Dendritic cell treated with granulocyte-macrophage colony-stimulating factor and Interleukin-4, amounts not matched to agents 40 ng/mL and 50 ng/mL, for 4 days (primary cell): ENCODE measurements at regions not wholly inside any gene's neighbourhood (a gene's known extent, or its start where the extent isn't known, plus 50 kb on each side); places are given as distances from the start of the nearest gene placed in this dataset.
"Not testable (repeated sequence)": the region's sequence is repeated elsewhere in the genome, so short reads cannot be mapped to it uniquely, and the experiment has no call there.

Source experiments
- H3K27ac Mint-ChIP-seq: one replicate; pipeline ENCODE4 v1.8.0; 2022; ENCODE audit warnings: mild to moderate bottlenecking, mixed read lengths
- H3K27me3 Mint-ChIP-seq: one replicate; pipeline ENCODE4 v1.8.0; 2022; ENCODE audit warnings: mild to moderate bottlenecking, mixed read lengths
- H3K36me3 Mint-ChIP-seq: one replicate; pipeline ENCODE4 v1.8.0; 2022; ENCODE audit warnings: low read depth, mixed read lengths
- H3K4me1 Mint-ChIP-seq: one replicate; pipeline ENCODE4 v1.8.0; 2022; ENCODE audit warnings: low read depth, mixed read lengths
- H3K4me3 Mint-ChIP-seq: one replicate; pipeline ENCODE4 v1.8.0; 2022; ENCODE audit warnings: mild to moderate bottlenecking, moderate library complexity, mixed read lengths
- H3K9me3 Mint-ChIP-seq: one replicate; pipeline ENCODE4 v1.8.0; 2022; ENCODE audit warnings: mixed read lengths
- intact Hi-C: fragments of 100-400 bp; cut with micrococcal nuclease; formaldehyde crosslinking; loops from one replicate; pipeline ENCODE4 v1.15.0; 2022

DNA sequence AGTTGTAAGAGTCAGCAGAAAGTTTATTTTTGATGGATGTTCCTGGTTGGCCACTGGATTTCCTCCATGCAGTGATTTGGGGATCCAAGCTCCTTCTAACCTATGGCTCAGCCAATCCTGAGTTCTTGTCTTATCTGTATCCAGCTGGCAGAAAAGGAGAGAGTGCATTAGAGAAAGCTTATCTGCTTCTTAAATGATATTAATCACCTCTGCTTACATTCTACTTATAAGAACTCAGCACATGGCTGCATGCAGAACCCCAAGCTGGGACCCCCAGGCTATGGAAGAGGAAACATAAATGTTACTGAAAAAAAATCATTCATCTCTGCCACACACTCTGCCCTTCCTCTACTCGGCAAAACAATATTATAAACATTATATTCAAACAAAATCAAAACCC is 739.8 kb upstream of the AUTS2 start:
- Mint-ChIP-seq H3K4me3 (no peak overlapping the region), H3K9me3 (peaks cover 77% of the 10 kb centered on the region)

DNA sequence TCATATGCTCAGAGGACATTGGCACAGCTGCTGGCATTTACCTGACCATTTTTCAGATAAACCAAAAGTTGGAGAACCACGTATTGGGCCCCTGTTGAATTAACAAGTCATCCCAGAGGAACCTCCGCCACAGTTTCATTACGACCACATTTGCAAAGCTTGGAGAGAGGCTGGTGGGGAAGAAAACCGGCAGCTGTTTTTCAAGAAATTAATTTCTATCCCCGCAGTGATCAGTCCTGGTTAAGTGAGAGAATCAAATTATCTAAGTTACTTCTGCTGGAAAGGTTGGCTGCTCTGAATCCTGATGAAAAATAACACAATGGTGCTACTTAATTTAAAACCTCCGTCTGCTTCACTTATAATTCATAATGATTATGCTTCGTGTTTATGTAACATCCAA is 737.1 kb upstream of the AUTS2 start:
- H3K9me3 Mint-ChIP-seq: peaks cover 77% of the 10 kb centered on the region
- intact Hi-C loops: no loop called here
- H3K36me3 Mint-ChIP-seq: no peaks in the 10 kb centered on the region
- no peaks in the 10 kb centered on the region for H3K4me1 Mint-ChIP-seq
- H3K27ac Mint-ChIP-seq: no peak overlapping the region
- no peaks in the 10 kb centered on the region for H3K27me3 Mint-ChIP-seq
- no peak overlapping the region for H3K4me3 Mint-ChIP-seq

More for the DNA sequence above, 739.8 kb upstream of the AUTS2 start:
- Mint-ChIP-seq H3K27ac (no peak overlapping the region), H3K36me3 (no peaks in the 10 kb centered on the region), H3K4me1 (no peaks in the 10 kb centered on the region), H3K27me3 (no peaks in the 10 kb centered on the region)
- intact Hi-C loops: no loop called here

DNA sequence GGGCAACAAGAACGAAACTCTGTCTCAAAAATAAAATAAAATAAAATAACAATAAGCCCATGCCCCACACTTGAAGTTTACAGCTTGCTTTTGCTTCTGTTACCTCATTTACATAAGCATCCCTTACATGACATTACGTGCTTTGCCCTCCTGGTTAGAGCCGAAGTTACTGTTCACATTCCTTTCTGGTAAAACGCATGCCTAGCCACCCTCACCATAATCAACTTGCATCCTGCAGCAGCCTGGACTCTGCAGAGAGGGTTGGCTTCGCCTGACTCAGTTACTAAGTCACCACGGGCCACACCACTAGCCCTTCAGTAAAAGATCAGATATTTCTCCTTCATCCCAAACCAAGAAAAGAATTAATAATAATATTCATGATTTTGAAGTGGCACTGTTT is 736.0 kb upstream of the AUTS2 start:
- Mint-ChIP-seq H3K36me3 (no peaks in the 10 kb centered on the region), H3K9me3 (peaks cover 81% of the 10 kb centered on the region), H3K27me3 (no peaks in the 10 kb centered on the region), H3K4me3 (no peak overlapping the region), H3K27ac (no peak overlapping the region), H3K4me1 (no peaks in the 10 kb centered on the region)
- intact Hi-C loops: no loop called here

DNA sequence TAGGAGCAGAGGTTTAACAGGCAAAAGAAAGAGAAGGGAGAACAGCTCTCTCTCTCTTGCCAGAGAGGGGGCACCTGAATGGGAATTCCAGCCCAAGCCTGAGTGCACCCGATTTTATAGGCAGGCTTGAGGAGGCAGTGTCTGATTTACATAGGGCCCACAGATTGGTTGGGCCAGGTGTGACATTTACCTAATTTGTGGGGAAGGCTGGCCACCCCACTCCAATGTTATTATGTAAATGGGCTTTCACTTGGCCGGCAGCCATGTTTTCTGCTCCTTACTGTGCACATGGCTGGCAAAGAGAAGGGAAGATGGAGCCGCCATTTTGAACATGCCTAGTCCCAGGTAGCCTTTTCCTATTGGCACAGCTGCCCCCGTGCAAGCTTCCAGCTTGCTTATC is 735.5 kb upstream of the AUTS2 start:
- Mint-ChIP-seq H3K36me3 (no peaks in the 10 kb centered on the region), H3K27ac (no peak overlapping the region), H3K4me3 (no peak overlapping the region), H3K27me3 (no peaks in the 10 kb centered on the region), H3K9me3 (peaks cover 81% of the 10 kb centered on the region), H3K4me1 (no peaks in the 10 kb centered on the region)
- intact Hi-C loops: no loop called here

DNA sequence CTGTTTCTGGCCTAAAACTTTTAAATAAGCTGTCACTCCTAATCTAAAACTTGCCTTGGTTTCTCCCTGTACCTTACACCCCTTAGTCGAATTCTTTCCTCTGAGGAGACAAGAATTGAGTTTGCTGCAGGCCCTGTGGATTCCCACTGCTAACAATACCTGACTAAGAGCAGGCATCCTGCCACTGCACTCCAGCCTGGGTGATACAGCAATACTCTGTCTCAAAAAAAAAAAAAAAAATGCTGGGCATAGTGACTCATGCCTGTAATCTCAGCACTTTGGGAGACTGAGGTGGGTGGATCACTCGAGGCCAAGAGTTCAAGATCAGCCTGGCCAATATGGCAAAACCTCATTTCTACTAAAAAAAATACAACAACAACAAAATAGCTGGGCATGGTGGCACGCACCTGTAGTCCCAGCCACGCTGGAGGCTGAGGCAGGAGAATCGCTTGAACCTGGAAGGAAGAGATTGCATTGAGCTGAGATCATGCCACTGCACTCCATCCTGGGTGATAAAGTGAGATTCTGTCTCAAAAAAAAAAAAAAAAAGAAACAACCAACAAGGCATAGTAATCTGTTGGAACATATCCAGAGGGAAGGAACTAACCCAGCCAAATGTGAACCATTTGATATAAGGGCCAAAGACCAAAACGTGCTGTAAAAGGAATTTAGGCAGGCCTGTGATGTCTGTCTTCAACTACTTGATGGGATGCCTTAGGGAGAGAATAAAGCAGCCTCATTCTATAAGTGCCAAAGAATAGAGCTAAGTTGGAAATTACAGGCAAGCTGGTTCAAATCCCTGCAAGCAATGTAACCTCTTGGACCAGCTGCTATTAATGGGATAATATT is 732.7 kb upstream of the AUTS2 start:
- H3K27me3 Mint-ChIP-seq: no peaks in the 10 kb centered on the region
- H3K36me3 Mint-ChIP-seq: no peaks in the 10 kb centered on the region
- no peak overlapping the region for H3K4me3 Mint-ChIP-seq
- no peaks in the 10 kb centered on the region for H3K4me1 Mint-ChIP-seq
- H3K9me3 Mint-ChIP-seq: peaks cover 79% of the 10 kb centered on the region
- H3K27ac Mint-ChIP-seq: no peak overlapping the region
- intact Hi-C loops: no loop called here

DNA sequence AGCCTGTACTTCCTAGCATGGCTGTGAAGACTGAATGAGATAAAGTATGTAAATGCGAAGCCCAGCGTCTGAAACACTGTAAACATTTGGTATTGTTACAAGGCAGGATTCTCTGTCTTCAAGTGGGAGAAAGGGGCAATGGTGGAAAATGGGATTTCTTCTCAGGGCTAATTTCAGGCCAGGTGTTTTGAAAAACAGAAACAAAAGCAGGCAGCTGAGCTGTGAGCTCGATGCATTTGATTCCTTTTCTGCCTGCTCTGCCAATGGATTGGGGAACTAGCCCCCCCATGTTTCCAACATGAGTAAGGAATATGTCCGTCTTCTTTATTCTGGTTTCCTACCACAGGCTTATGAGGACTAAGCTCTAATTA is 732.1 kb upstream of the AUTS2 start:
- Mint-ChIP-seq H3K4me1 (no peaks in the 10 kb centered on the region), H3K36me3 (no peaks in the 10 kb centered on the region), H3K27me3 (no peaks in the 10 kb centered on the region), H3K9me3 (peaks cover 79% of the 10 kb centered on the region), H3K27ac (no peak overlapping the region), H3K4me3 (no peak overlapping the region)
- intact Hi-C loops: no loop called here

DNA sequence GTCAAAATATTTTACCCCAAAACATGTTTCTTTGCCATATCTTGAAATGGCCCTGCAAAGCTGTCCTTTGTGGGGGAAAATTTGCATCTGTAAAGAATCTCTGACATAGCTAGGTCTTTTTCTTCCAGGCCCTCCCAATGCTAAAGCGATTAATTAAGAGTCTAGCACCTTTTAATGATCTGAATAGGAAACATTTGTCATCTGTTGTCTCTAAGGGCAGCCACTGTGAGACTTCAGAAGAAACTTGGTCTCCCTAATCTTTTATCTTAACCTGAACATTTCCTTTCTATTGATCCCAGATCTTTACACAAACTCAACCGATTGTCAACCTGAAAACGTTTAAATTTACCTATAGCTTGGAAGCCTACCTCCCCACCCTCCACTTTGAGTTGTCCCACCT is 731.6 kb upstream of the AUTS2 start:
- H3K27me3 Mint-ChIP-seq, H3K4me1 Mint-ChIP-seq, intact Hi-C loops, H3K36me3 Mint-ChIP-seq, H3K4me3 Mint-ChIP-seq, H3K27ac Mint-ChIP-seq: not testable (repeated sequence)
- H3K9me3 Mint-ChIP-seq: peaks cover 79% of the 10 kb centered on the region

DNA sequence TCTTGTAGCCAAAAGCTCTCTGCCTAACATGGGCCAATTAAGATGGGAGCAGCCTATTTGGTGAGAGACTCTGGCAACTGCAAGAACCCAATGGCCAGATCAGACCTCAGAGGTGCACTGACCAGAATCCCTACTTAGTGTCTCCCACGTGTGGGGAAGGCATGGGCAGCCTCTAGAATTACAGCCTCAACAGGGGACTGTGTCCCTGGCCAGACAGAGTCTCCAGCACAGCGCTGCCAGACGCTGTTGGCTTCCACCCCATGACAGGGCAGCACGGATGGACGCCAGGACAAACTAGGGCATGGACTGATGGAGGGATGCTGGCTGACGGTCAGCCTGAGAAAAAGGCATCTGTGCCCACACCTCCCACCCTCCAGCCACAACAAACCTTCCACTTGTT is 729.3 kb upstream of the AUTS2 start:
- Mint-ChIP-seq H3K36me3 (no peaks in the 10 kb centered on the region), H3K27ac (no peak overlapping the region), H3K4me1 (no peaks in the 10 kb centered on the region), H3K9me3 (peaks cover 76% of the 10 kb centered on the region), H3K4me3 (no peak overlapping the region), H3K27me3 (no peaks in the 10 kb centered on the region)
- intact Hi-C loops: no loop called here

DNA sequence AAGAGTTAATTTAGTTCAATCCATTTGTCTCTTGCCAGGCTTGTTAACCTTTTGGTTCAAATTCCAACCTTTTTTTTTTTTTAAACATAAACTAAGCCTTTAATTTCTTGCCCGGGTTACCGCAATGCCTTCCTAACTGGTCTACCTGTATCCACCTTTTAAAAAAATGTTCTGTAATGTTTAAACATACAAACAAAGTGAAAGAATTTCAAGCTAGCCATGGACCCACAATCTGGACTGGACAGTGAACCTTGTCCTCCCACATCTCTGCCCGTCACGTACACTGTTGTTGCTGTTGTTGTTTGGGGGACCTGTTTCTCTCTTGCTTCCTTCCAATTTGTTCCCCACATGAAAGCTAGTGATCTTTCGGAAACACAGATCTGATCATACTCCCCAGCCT is 724.7 kb upstream of the AUTS2 start:
- Mint-ChIP-seq H3K4me1 (no peaks in the 10 kb centered on the region), H3K36me3 (no peaks in the 10 kb centered on the region), H3K9me3 (peaks cover 58% of the 10 kb centered on the region)

DNA sequence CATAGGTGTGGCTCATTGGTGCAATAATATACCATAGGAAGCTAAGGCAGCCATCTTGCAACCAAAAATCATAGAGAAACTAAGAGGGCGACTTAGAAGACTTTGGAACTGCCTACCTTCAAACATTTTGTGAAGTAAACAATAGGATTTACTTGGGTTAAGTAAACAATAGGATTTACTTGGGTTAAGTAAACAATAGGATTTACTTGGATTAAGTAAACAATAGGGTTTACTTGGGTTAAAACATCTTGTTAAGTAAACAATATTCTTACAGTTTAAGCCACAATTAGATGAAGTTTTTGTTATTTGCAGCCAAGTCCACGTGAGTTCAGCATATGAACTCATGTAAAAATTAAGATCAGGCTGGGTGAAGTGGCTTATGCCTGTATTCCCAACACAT is 722.4 kb upstream of the AUTS2 start:
- H3K4me3 Mint-ChIP-seq: no peak overlapping the region
- H3K9me3 Mint-ChIP-seq: peaks cover 36% of the 10 kb centered on the region
- H3K36me3 Mint-ChIP-seq: no peaks in the 10 kb centered on the region
- H3K27me3 Mint-ChIP-seq: no peaks in the 10 kb centered on the region
- no peak overlapping the region for H3K27ac Mint-ChIP-seq
- no peaks in the 10 kb centered on the region for H3K4me1 Mint-ChIP-seq
- intact Hi-C loops: no loop called here

More for the DNA sequence above, 724.7 kb upstream of the AUTS2 start:
- Mint-ChIP-seq H3K27me3 (no peaks in the 10 kb centered on the region), H3K4me3 (no peak overlapping the region), H3K27ac (no peak overlapping the region)
- intact Hi-C loops: no loop called here

DNA sequence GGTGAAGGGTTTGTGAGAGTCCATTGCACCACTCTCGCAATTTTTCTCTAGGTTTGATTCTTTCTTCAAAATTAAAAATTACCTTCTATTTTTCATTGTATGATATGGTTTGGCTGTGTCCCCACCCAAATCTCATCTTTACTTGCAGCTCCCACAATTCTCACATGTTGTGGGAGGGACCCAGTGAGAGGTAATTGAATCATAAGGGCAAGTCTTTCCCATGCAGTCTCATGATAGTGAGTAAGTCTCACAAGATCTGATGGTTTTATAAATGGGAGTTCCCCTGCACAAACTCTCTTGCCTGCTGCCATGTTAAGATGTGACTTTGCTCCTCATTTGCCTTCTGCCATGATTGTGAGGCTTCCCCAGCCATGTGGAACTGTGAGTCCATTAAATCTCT is 711.2 kb upstream of the AUTS2 start:
- intact Hi-C loops: not testable (repeated sequence)

DNA sequence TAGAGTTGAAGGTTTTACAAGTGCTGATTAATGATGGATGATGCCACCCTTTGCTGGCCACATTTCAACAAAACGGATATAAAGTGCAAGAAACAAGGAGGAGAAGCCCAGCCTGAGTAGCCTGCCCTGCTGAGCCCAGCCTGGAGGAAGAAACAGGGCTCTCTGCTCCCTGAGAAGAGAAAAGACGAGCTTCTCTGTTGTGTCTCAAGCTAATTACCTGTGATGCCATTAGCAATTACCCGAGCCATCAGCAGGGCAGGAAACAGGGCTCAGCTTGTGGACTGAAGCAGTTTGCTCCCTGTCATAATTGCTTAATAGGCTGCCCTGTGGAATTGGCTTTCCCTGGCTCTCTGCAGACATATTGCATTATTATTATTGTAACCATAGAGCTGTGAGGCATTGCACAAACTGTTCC is 709.3 kb upstream of the AUTS2 start:
- intact Hi-C loops: no loop called here
- H3K27ac Mint-ChIP-seq: no peak overlapping the region
- H3K36me3 Mint-ChIP-seq: no peaks in the 10 kb centered on the region
- H3K9me3 Mint-ChIP-seq: peaks cover 4% of the 10 kb centered on the region
- H3K4me3 Mint-ChIP-seq: no peak overlapping the region
- no peaks in the 10 kb centered on the region for H3K27me3 Mint-ChIP-seq
- H3K4me1 Mint-ChIP-seq: no peaks in the 10 kb centered on the region

More for the DNA sequence above, 711.2 kb upstream of the AUTS2 start:
- H3K27ac Mint-ChIP-seq, H3K4me3 Mint-ChIP-seq, H3K4me1 Mint-ChIP-seq, H3K27me3 Mint-ChIP-seq, H3K36me3 Mint-ChIP-seq, H3K9me3 Mint-ChIP-seq: not testable (repeated sequence)

DNA sequence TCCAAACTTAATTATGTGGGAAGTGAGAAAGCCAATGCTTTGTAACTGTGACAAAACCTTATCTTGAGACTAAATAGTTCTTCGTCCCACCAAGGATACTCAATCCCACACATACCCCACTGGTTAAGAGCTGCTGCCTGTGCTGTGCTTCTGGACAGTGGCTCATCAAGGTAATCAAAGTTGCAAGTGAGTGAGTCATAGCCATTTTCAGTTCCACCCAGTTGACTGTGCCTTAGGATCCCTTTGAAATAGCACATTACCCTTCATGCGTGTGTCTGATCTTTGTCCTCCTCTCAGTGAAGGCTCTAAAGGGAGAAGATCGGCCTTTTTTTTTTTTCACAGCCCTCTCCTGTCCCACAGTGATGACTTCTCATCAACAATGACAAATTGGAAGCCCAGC is 706.0 kb upstream of the AUTS2 start:
- H3K4me3 Mint-ChIP-seq: no peak overlapping the region
- no peaks in the 10 kb centered on the region for H3K4me1 Mint-ChIP-seq
- H3K27me3 Mint-ChIP-seq: no peaks in the 10 kb centered on the region
- no peaks in the 10 kb centered on the region for H3K36me3 Mint-ChIP-seq
- intact Hi-C loops: no loop called here
- no peak overlapping the region for H3K27ac Mint-ChIP-seq
- H3K9me3 Mint-ChIP-seq: peaks cover 31% of the 10 kb centered on the region

DNA sequence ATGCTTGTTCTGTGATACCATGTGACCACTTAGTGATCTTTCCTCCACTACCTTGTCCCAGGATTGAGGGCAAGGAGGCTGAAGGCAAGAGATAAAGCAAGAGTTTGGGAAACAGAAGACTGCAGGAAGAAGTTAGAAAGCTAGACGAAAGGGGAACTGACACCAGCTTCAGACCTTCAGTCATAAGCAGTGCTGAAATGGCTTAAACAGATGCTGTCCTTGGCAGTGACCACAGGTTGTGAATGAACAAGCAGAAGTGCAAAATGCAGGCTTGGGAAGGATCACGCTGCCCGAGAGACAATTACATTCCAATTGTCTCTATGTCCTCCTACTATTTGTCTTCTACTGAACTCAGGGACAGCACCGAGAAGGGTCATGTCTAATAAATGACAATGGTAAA is 704.9 kb upstream of the AUTS2 start:
- Mint-ChIP-seq H3K27ac (no peak overlapping the region), H3K36me3 (no peaks in the 10 kb centered on the region), H3K9me3 (peaks cover 36% of the 10 kb centered on the region), H3K4me1 (no peaks in the 10 kb centered on the region), H3K4me3 (no peak overlapping the region), H3K27me3 (no peaks in the 10 kb centered on the region)
- intact Hi-C loops: no loop called here

DNA sequence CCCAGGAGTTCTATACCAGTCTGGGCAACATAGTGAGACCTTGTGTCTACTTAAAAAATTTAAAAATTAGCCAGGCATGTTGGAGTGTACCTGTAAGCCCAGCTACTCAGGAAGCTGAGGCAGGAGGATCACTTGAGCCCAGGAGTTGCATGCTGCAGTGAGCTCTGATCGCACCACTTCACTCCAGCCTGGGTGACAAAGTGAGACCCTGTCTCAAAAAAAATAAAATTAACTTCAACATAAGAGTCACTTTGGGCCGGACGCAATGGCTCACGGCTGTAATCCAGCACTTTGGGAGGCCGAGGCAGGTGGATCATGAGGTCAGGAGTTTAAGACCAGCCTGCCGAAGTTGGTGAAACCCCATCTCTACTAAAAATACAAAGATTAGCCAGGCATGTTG is 699.1 kb upstream of the AUTS2 start:
- peaks cover 65% of the 10 kb centered on the region for H3K9me3 Mint-ChIP-seq
- H3K4me3 Mint-ChIP-seq, intact Hi-C loops, H3K27ac Mint-ChIP-seq, H3K36me3 Mint-ChIP-seq, H3K27me3 Mint-ChIP-seq, H3K4me1 Mint-ChIP-seq: not testable (repeated sequence)
